ENCODE measurements at regions not wholly inside any gene's neighbourhood (a gene's known extent, or its start where the extent isn't known, plus 50 kb on each side); places are given as distances from the start of the nearest gene placed in this dataset.
A peak's percentile ranks its signal among the peaks of the same experiment; 100 is the strongest.

GRCh38 chr1:221063651-221064050 lies 184.4 kb downstream of the HLX start:
- H3K4me3 ChIP-seq (ENCODE audit: control extremely low read depth in 1 of 5, extremely low read depth in 1 of 5, insufficient read depth in 1 of 5, low read depth in 2 of 5, low read length in 4 of 5): no peak overlapping the region
- H3K27me3 Mint-ChIP-seq: no peaks in the 10 kb centered on the region
- no peaks in the 10 kb centered on the region for H3K27me3 ChIP-seq (replicated peaks in 1 of 4; ENCODE audit: control extremely low read depth in 1 of 4, control insufficient read depth in 3 of 4, insufficient read depth in 4 of 4, low read length in 3 of 4)
- peaks cover 0 to 5% (median 2%) of the 10 kb centered on the region in 3 donors for H3K9me3 ChIP-seq (ENCODE audit: control extremely low read depth in 1 of 3, control insufficient read depth in 2 of 3, insufficient read depth in 1 of 3, low read length in 2 of 3)
- POLR2A ChIA-PET: no interaction called here
- no peak overlapping the region for H2AFZ ChIP-seq (ENCODE audit: insufficient read depth, low read depth, low read length, poor library complexity, severe bottlenecking)
- no peak for DNase-seq
- CTCF ChIA-PET: no interaction called here
- intact Hi-C loops (cut with micrococcal nuclease): no loop called here
- no peaks in the 10 kb centered on the region for H3K36me3 ChIP-seq (replicated peaks in 1 of 2; ENCODE audit: control extremely low read depth in 1 of 2, control insufficient read depth in 1 of 2, extremely low read depth in 1 of 2, insufficient read depth in 2 of 2, low read length in 1 of 2)
- no peaks in the 10 kb centered on the region for H3K79me2 ChIP-seq (ENCODE audit: control insufficient read depth, insufficient read depth, low read length)
- no peak overlapping the region for H3K27ac ChIP-seq (ENCODE audit: low read length in 2 of 2)
- no peak overlapping the region for H3K9ac ChIP-seq (ENCODE audit: low read length)
- no peaks in the 10 kb centered on the region for H4K20me1 ChIP-seq (ENCODE audit: control insufficient read depth, insufficient read depth, low read length, poor library complexity, severe bottlenecking)
- no peak for ATAC-seq (ENCODE audit: low read depth)
- peaks cover 33% of the 10 kb centered on the region for H3K4me1 Mint-ChIP-seq
- peaks cover 25 to 27% of the 10 kb centered on the region in 2 donors for H3K4me1 ChIP-seq (ENCODE audit: control insufficient read depth in 2 of 2, insufficient read depth in 2 of 2, low read length in 2 of 2)
- peaks cover 3% of the 10 kb centered on the region for H3K9me3 Mint-ChIP-seq (ENCODE audit: insufficient read depth)
- TF ChIP-seq CTCF (IDR thresholded peaks at IDR 0.05) (no peak), EZH2 (IDR thresholded peaks at IDR 0.05; ENCODE audit: borderline replicate concordance, insufficient read depth, low read depth, low read length, poor library complexity, severe bottlenecking) (no peak)
- no peak overlapping the region for H3K27ac Mint-ChIP-seq
- H3K4me2 ChIP-seq (replicated peaks; ENCODE audit: low read depth, low read length, poor library complexity, severe bottlenecking): no peak overlapping the region
- no peak overlapping the region for H3K4me3 Mint-ChIP-seq

GRCh38 chr1:221066351-221067001 lies 187.2 kb downstream of the HLX start:
- TF ChIP-seq CTCF (IDR thresholded peaks at IDR 0.05): no peak
- TF ChIP-seq EZH2 (IDR thresholded peaks at IDR 0.05; ENCODE audit: borderline replicate concordance, insufficient read depth, low read depth, low read length, poor library complexity, severe bottlenecking): no peak
- ATAC-seq (ENCODE audit: low read depth) (no peak), DNase-seq (no peak)
- no peaks in the 10 kb centered on the region for H3K27me3 Mint-ChIP-seq
- H3K4me1 ChIP-seq (ENCODE audit: control insufficient read depth in 2 of 2, insufficient read depth in 2 of 2, low read length in 2 of 2): peaks cover 47 to 52% of the 10 kb centered on the region in 2 donors
- no peak overlapping the region for H3K27ac ChIP-seq (ENCODE audit: low read length in 2 of 2)
- ChIA-PET POLR2A (no interaction called here), CTCF (interaction anchor here (1.1 kb wide), 1 partner anchor 137 kb away, joined by 3 read pairs; no protein-coding TSS in a partner anchor)
- intact Hi-C loops (cut with micrococcal nuclease): no loop called here
- 93% methylated on average over 3 of the region's 5 CpGs for WGBS (ENCODE audit: insufficient coverage)
- no peaks in the 10 kb centered on the region for H4K20me1 ChIP-seq (ENCODE audit: control insufficient read depth, insufficient read depth, low read length, poor library complexity, severe bottlenecking)
- H3K9me3 ChIP-seq (ENCODE audit: control extremely low read depth in 1 of 3, control insufficient read depth in 2 of 3, insufficient read depth in 1 of 3, low read length in 2 of 3): peaks cover 0 to 5% (median 2%) of the 10 kb centered on the region in 3 donors
- H3K4me1 Mint-ChIP-seq: peaks cover 56% of the 10 kb centered on the region
- peaks cover 3% of the 10 kb centered on the region for H3K9me3 Mint-ChIP-seq (ENCODE audit: insufficient read depth)
- H3K79me2 ChIP-seq (ENCODE audit: control insufficient read depth, insufficient read depth, low read length): no peaks in the 10 kb centered on the region
- H3K9ac ChIP-seq (ENCODE audit: low read length): no peak overlapping the region
- peak overlapping the region; percentile 99 for H3K27ac Mint-ChIP-seq
- H3K27me3 ChIP-seq (replicated peaks in 1 of 4; ENCODE audit: control extremely low read depth in 1 of 4, control insufficient read depth in 3 of 4, insufficient read depth in 4 of 4, low read length in 3 of 4): no peaks in the 10 kb centered on the region
- H3K4me2 ChIP-seq (replicated peaks; ENCODE audit: low read depth, low read length, poor library complexity, severe bottlenecking): no peak overlapping the region
- H2AFZ ChIP-seq (ENCODE audit: insufficient read depth, low read depth, low read length, poor library complexity, severe bottlenecking): peak overlapping the region; percentile 36
- no peak overlapping the region for H3K4me3 ChIP-seq (ENCODE audit: control extremely low read depth in 1 of 5, extremely low read depth in 1 of 5, insufficient read depth in 1 of 5, low read depth in 2 of 5, low read length in 4 of 5)
- no peak overlapping the region for H3K4me3 Mint-ChIP-seq
- no peaks in the 10 kb centered on the region for H3K36me3 ChIP-seq (replicated peaks in 1 of 2; ENCODE audit: control extremely low read depth in 1 of 2, control insufficient read depth in 1 of 2, extremely low read depth in 1 of 2, insufficient read depth in 2 of 2, low read length in 1 of 2)

All from B cell (primary cell).